Keratinocyte (primary cell): ENCODE measurements at regions not wholly inside any gene's neighbourhood (a gene's known extent, or its start where the extent isn't known, plus 50 kb on each side); places are given as distances from the start of the nearest gene placed in this dataset.

ENCODE experiments used
- EZH2 ChIP-seq: IDR thresholded peaks from one replicate; pipeline ENCODE4 v1.6.1; 2012; ENCODE audit warnings: inconsistent platforms, mild to moderate bottlenecking, low read length, moderate library complexity
- TF ChIP-seq, protein P1 (sequence below), 3 experiments: IDR thresholded peaks in 1 of 3; conservative IDR thresholded peaks in 1 of 3; optimal IDR thresholded peaks in 1 of 3; 2 replicates in 2 of 3; 3 replicates in 1 of 3; pipeline versions ENCODE3 to v1.5.1; 2011; ENCODE audit warnings: low read length in 3 of 3, mild to moderate bottlenecking in 3 of 3, moderate library complexity in 2 of 3, control low read depth in 1 of 3, inconsistent platforms in 1 of 3; ENCODE audit not compliant: insufficient read depth in 2 of 3; ENCODE audit errors: extremely low read depth in 1 of 3

DNA sequence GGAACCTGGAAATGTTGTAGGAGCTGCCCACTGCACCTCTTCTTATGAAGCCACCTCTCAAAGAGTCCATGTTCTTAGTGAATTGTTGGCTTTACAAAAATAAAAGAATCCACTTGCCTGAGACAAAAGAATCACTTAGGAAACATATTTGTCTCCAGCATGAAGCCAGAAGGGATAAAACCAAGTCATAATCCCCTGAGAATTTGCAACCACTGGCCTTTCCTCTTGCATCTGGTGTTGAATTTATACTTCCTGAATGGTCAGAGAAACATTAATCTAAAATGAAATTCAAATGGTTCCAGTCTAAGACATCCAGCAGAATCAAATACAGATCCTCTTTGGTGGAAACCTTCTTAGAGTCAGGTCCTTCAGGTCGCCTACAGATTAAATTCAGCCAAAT, 192.5 kb upstream of the ECI2 start:
- TF ChIP-seq, protein P1, sequence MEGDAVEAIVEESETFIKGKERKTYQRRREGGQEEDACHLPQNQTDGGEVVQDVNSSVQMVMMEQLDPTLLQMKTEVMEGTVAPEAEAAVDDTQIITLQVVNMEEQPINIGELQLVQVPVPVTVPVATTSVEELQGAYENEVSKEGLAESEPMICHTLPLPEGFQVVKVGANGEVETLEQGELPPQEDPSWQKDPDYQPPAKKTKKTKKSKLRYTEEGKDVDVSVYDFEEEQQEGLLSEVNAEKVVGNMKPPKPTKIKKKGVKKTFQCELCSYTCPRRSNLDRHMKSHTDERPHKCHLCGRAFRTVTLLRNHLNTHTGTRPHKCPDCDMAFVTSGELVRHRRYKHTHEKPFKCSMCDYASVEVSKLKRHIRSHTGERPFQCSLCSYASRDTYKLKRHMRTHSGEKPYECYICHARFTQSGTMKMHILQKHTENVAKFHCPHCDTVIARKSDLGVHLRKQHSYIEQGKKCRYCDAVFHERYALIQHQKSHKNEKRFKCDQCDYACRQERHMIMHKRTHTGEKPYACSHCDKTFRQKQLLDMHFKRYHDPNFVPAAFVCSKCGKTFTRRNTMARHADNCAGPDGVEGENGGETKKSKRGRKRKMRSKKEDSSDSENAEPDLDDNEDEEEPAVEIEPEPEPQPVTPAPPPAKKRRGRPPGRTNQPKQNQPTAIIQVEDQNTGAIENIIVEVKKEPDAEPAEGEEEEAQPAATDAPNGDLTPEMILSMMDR (optimal IDR thresholded peaks at IDR 0.05 in 1 of 3, IDR thresholded peaks at IDR 0.05 in 1 of 3, conservative IDR thresholded peaks at IDR 0.05 in 1 of 3; ENCODE audit: extremely low read depth in 1 of 3, insufficient read depth in 2 of 3, low read length in 3 of 3): no peak
- TF ChIP-seq EZH2: no peak
